ENCODE measurements at regions not wholly inside any gene's neighbourhood (a gene's known extent, or its start where the extent isn't known, plus 50 kb on each side); places are given as distances from the start of the nearest gene placed in this dataset.
"Not testable (repeated sequence)": the region's sequence is repeated elsewhere in the genome, so short reads cannot be mapped to it uniquely, and the experiment has no call there.

- no peak for DNase-seq (ENCODE audit: low spot score)
Observed at GRCh38 chr6:71724456-71725125, 161.8 kb upstream of the RIMS1 start.

- DNase-seq (ENCODE audit: low spot score) = no peak
Observed at GRCh38 chr6:71725126-71725470, 161.3 kb upstream of the RIMS1 start.

- no peak for DNase-seq (ENCODE audit: low spot score)
Observed at GRCh38 chr6:71726121-71726520, 160.2 kb upstream of the RIMS1 start.

- DNase-seq (ENCODE audit: low spot score) = no peak
Observed at GRCh38 chr6:71727632-71728294, 158.6 kb upstream of the RIMS1 start.

- no peak for DNase-seq (ENCODE audit: low spot score)
Observed at GRCh38 chr6:71730284-71730683, 156.1 kb upstream of the RIMS1 start.

- no peak for DNase-seq (ENCODE audit: low spot score)
Observed at GRCh38 chr6:71733970-71734899, 152.1 kb upstream of the RIMS1 start.

GRCh38 chr6:71737953-71738352 is 148.4 kb upstream of the RIMS1 start:
- no peak for DNase-seq (ENCODE audit: low spot score)

GRCh38 chr6:71745525-71745924 is 140.8 kb upstream of the RIMS1 start:
- no peak for DNase-seq (ENCODE audit: low spot score)

- no peak for DNase-seq (ENCODE audit: low spot score)
Observed at GRCh38 chr6:71766146-71766760, 120.1 kb upstream of the RIMS1 start.

GRCh38 chr6:71766796-71767195 is 119.6 kb upstream of the RIMS1 start:
- no peak for DNase-seq (ENCODE audit: low spot score)

- DNase-seq (ENCODE audit: low spot score) = no peak
Observed at GRCh38 chr6:71768356-71768755, 118.0 kb upstream of the RIMS1 start.

GRCh38 chr6:71808865-71809264 is 77.5 kb upstream of the RIMS1 start:
- DNase-seq (ENCODE audit: low spot score) = no peak

GRCh38 chr6:71810880-71811279 is 75.5 kb upstream of the RIMS1 start:
- no peak for DNase-seq (ENCODE audit: low spot score)

GRCh38 chr6:71822625-71823024 is 63.7 kb upstream of the RIMS1 start:
- DNase-seq (ENCODE audit: low spot score) = no peak

- DNase-seq (ENCODE audit: low spot score) = not testable (repeated sequence)
Observed at GRCh38 chr6:71832110-71832764, 54.1 kb upstream of the RIMS1 start.

Measured in D341Med (cell line).